Neural cell (in vitro differentiated cells): ENCODE measurements at regions not wholly inside any gene's neighbourhood (a gene's known extent, or its start where the extent isn't known, plus 50 kb on each side); places are given as distances from the start of the nearest gene placed in this dataset.

Source experiments
- H2AFZ ChIP-seq: fragments of 200-600, 300-800 bp; sonication (generic), shearing (Covaris generic); 2 replicates; pipeline ENCODE4 v1.6.0; 2014; ENCODE audit warnings: low read depth, mild to moderate bottlenecking, antibody characterized with exemption, low read length, moderate library complexity
- H3F3A ChIP-seq: fragments of 200-600 bp; shearing (Covaris generic); 2 replicates; pipeline ENCODE4 v1.6.1; 2016; ENCODE audit warnings: mild to moderate bottlenecking, moderate library complexity, mixed read lengths, antibody characterized with exemption, low read length; ENCODE audit not compliant: insufficient read depth, poor library complexity, severe bottlenecking
- H3K27ac ChIP-seq: fragments of 200-600, 300-800 bp; sonication (generic), shearing (Covaris generic); 2 replicates; pipeline ENCODE4 v1.5.1; 2014; ENCODE audit warnings: mild to moderate bottlenecking, low read length, moderate library complexity
- H3K27me3 ChIP-seq: fragments of 300-800, 200-600 bp; sonication (generic), shearing (Covaris generic); 2 replicates; pipeline ENCODE4 v1.6.0; 2014; ENCODE audit warnings: mild to moderate bottlenecking, low read depth, low read length, moderate library complexity; ENCODE audit not compliant: insufficient read depth
- H3K36me3 ChIP-seq: fragments of 300-800, 200-600 bp; sonication (generic), shearing (Covaris generic); 2 replicates; pipeline ENCODE4 v1.5.1; 2014; ENCODE audit warnings: mild to moderate bottlenecking, antibody characterized with exemption, low read length, moderate library complexity; ENCODE audit not compliant: insufficient read depth
- H3K4me2 ChIP-seq: fragments of 300-800, 200-600 bp; sonication (generic), shearing (Covaris generic); 2 replicates; pipeline ENCODE4 v1.6.0; 2014; ENCODE audit warnings: mild to moderate bottlenecking, low read length
- H3K4me3 ChIP-seq: fragments of 300-800, 200-600 bp; sonication (generic), shearing (Covaris generic); 2 replicates; pipeline ENCODE4 v1.5.1; 2014; ENCODE audit warnings: mild to moderate bottlenecking, low read length, moderate library complexity
- H3K79me2 ChIP-seq: fragments of 200-600 bp; shearing (Covaris generic); replicated peaks from 2 replicates; pipeline ENCODE4 v1.6.0; 2014; ENCODE audit warnings: mild to moderate bottlenecking, low read length, moderate library complexity; ENCODE audit not compliant: insufficient read depth
- H3K9ac ChIP-seq: fragments of 300-800, 200-600 bp; sonication (generic), shearing (Covaris generic); 2 replicates; pipeline ENCODE4 v1.6.1; 2016; ENCODE audit warnings: mild to moderate bottlenecking, low read length, mixed read lengths
- H3K9me2 ChIP-seq: fragments of 200-600 bp; shearing (Covaris generic); 2 replicates; pipeline ENCODE4 v1.6.1; 2016; ENCODE audit warnings: mild to moderate bottlenecking, low read length, mixed read lengths; ENCODE audit not compliant: insufficient read depth
- H3K9me3 ChIP-seq: fragments of 200-600, 300-800 bp; sonication (generic), shearing (Covaris generic); 2 replicates; pipeline ENCODE4 v1.6.1; 2016; ENCODE audit warnings: mild to moderate bottlenecking, mixed run types, low read length, moderate library complexity, mixed read lengths
- H4K20me1 ChIP-seq: fragments of 200-600 bp; shearing (Covaris generic); 2 replicates; pipeline ENCODE4 v1.6.1; 2016; ENCODE audit warnings: mild to moderate bottlenecking, mixed run types; ENCODE audit not compliant: insufficient read depth
- EP300 ChIP-seq: fragments of 450-650 bp; conservative IDR thresholded peaks from 2 replicates; pipeline ENCODE4 v1.6.1; 2014; ENCODE audit warnings: antibody characterized with exemption, mild to moderate bottlenecking, moderate library complexity; ENCODE audit not compliant: poor library complexity, severe bottlenecking
- EZH2 ChIP-seq: fragments of 200-600, 300-800 bp; shearing (Covaris generic), sonication (generic); IDR thresholded peaks from 2 replicates; pipeline ENCODE4 v1.6.1; 2014; ENCODE audit warnings: antibody characterized with exemption, low read length, borderline replicate concordance, mild to moderate bottlenecking; ENCODE audit not compliant: insufficient read depth, poor library complexity, severe bottlenecking
- MXI1 ChIP-seq: fragments of 450-650 bp; conservative IDR thresholded peaks from 2 replicates; pipeline ENCODE4 v1.6.1; 2014; ENCODE audit warnings: antibody characterized with exemption, mild to moderate bottlenecking; ENCODE audit not compliant: poor library complexity, severe bottlenecking
- POLR2AphosphoS5 ChIP-seq: IDR thresholded peaks from 2 replicates; pipeline ENCODE4 v1.6.1; 2012
- RAD21 ChIP-seq: fragments of 450-650 bp; conservative IDR thresholded peaks from 2 replicates; pipeline ENCODE4 v1.6.1; 2014; ENCODE audit warnings: antibody characterized with exemption, mild to moderate bottlenecking, moderate library complexity
- SMC3 ChIP-seq: fragments of 450-650 bp; conservative IDR thresholded peaks from 2 replicates; pipeline ENCODE4 v1.6.1; 2014; ENCODE audit warnings: antibody characterized with exemption, mild to moderate bottlenecking, moderate library complexity; ENCODE audit not compliant: poor library complexity
- TAF1 ChIP-seq: IDR thresholded peaks from 2 replicates; pipeline ENCODE4 v1.6.1; 2012; ENCODE audit warnings: low read depth
- TF ChIP-seq, protein P1 (sequence below): IDR thresholded peaks from 2 replicates; pipeline ENCODE4 v1.6.1; 2012; ENCODE audit warnings: borderline replicate concordance
- TF ChIP-seq, protein P2 (sequence below): fragments of 450-650 bp; IDR thresholded peaks from 2 replicates; pipeline ENCODE4 v1.5.1; 2014; ENCODE audit warnings: antibody characterized with exemption, mild to moderate bottlenecking, moderate library complexity; ENCODE audit not compliant: poor library complexity, severe bottlenecking

DNA sequence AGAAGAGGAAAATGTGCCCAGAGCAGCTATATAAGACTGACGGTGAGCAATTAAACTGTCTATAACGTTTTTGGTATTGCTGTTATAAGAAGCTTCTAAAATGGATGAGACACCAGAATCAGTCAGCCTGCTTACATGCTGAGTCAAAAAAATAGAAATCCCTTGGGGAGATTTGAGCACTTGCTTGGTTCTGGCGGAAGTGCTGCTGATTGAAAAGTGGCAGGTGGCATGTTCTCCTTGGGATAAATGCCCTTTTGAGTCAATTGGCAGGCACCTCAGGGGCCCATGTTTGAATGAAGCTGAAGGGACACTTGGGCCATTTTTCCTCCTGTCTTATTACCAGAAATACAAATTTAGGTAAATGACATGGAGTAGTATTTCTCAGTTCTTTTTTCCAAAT, 148.7 kb downstream of the PTCHD1 start:
- no peaks in the 10 kb centered on the region for H3K79me2 ChIP-seq
- H3K4me3 ChIP-seq, result no peak overlapping the region
- H3K36me3 ChIP-seq, result no peaks in the 10 kb centered on the region
- H3F3A ChIP-seq, result no peaks in the 10 kb centered on the region
- H4K20me1 ChIP-seq, result no peaks in the 10 kb centered on the region
- TF ChIP-seq, protein P1, sequence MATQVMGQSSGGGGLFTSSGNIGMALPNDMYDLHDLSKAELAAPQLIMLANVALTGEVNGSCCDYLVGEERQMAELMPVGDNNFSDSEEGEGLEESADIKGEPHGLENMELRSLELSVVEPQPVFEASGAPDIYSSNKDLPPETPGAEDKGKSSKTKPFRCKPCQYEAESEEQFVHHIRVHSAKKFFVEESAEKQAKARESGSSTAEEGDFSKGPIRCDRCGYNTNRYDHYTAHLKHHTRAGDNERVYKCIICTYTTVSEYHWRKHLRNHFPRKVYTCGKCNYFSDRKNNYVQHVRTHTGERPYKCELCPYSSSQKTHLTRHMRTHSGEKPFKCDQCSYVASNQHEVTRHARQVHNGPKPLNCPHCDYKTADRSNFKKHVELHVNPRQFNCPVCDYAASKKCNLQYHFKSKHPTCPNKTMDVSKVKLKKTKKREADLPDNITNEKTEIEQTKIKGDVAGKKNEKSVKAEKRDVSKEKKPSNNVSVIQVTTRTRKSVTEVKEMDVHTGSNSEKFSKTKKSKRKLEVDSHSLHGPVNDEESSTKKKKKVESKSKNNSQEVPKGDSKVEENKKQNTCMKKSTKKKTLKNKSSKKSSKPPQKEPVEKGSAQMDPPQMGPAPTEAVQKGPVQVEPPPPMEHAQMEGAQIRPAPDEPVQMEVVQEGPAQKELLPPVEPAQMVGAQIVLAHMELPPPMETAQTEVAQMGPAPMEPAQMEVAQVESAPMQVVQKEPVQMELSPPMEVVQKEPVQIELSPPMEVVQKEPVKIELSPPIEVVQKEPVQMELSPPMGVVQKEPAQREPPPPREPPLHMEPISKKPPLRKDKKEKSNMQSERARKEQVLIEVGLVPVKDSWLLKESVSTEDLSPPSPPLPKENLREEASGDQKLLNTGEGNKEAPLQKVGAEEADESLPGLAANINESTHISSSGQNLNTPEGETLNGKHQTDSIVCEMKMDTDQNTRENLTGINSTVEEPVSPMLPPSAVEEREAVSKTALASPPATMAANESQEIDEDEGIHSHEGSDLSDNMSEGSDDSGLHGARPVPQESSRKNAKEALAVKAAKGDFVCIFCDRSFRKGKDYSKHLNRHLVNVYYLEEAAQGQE, result no peak
- TF ChIP-seq, protein P2, sequence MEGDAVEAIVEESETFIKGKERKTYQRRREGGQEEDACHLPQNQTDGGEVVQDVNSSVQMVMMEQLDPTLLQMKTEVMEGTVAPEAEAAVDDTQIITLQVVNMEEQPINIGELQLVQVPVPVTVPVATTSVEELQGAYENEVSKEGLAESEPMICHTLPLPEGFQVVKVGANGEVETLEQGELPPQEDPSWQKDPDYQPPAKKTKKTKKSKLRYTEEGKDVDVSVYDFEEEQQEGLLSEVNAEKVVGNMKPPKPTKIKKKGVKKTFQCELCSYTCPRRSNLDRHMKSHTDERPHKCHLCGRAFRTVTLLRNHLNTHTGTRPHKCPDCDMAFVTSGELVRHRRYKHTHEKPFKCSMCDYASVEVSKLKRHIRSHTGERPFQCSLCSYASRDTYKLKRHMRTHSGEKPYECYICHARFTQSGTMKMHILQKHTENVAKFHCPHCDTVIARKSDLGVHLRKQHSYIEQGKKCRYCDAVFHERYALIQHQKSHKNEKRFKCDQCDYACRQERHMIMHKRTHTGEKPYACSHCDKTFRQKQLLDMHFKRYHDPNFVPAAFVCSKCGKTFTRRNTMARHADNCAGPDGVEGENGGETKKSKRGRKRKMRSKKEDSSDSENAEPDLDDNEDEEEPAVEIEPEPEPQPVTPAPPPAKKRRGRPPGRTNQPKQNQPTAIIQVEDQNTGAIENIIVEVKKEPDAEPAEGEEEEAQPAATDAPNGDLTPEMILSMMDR, result no peak
- TF ChIP-seq POLR2AphosphoS5 (no peak), RAD21 (no peak), MXI1 (no peak), EZH2 (no peak), TAF1 (no peak), EP300 (no peak), SMC3 (no peak)
- H3K9me3 ChIP-seq, result no peaks in the 10 kb centered on the region
- H3K9ac ChIP-seq, result no peak overlapping the region
- H3K27ac ChIP-seq, result no peak overlapping the region
- no peak overlapping the region for H2AFZ ChIP-seq
- H3K9me2 ChIP-seq, result no peaks in the 10 kb centered on the region
- H3K27me3 ChIP-seq, result no peaks in the 10 kb centered on the region
- H3K4me2 ChIP-seq, result no peak overlapping the region

DNA sequence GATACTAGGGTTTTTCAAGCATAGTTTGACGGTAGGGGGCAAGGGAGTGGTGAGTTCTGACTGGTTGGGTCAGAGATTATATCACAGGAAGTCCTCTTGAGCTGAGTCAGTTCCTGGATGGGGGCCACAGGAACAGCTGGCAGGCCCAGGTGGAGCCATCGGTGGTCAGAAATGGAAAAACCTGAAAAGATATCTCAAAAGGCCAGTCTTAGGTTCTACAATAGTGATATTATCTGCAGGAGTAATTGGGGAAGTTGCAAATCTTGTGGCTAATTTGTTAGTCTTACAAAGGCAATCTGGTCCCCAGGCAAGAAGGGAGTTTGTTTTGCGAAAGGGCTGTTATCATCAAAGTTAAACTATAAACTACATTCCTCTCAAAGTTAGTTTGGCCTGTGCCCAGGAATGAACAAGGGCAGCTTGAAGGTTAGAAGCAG, 159.3 kb downstream of the PTCHD1 start:
- no peaks in the 10 kb centered on the region for H3K9me3 ChIP-seq
- no peaks in the 10 kb centered on the region for H3F3A ChIP-seq
- H3K4me3 ChIP-seq, result no peak overlapping the region
- TF ChIP-seq, protein P1, result no peak
- TF ChIP-seq EP300 (no peak), POLR2AphosphoS5 (no peak)
- H3K79me2 ChIP-seq, result no peaks in the 10 kb centered on the region
- no peaks in the 10 kb centered on the region for H3K9me2 ChIP-seq
- no peak overlapping the region for H3K27ac ChIP-seq
- H3K4me2 ChIP-seq, result no peak overlapping the region
- H4K20me1 ChIP-seq, result no peaks in the 10 kb centered on the region
- no peaks in the 10 kb centered on the region for H3K36me3 ChIP-seq
- no peak overlapping the region for H2AFZ ChIP-seq
- H3K27me3 ChIP-seq, result no peaks in the 10 kb centered on the region
- no peak overlapping the region for H3K9ac ChIP-seq
